GM19023 (cell line): ENCODE measurements at regions not wholly inside any gene's neighbourhood (a gene's known extent, or its start where the extent isn't known, plus 50 kb on each side); places are given as distances from the start of the nearest gene placed in this dataset.
"Not testable (repeated sequence)": the region's sequence is repeated elsewhere in the genome, so short reads cannot be mapped to it uniquely, and the experiment has no call there.

Source experiments
- ATAC-seq: cut with Tn5 transposase; IDR thresholded peaks from one replicate; pipeline ENCODE4 v1.9.1; 2021; ENCODE audit warnings: mild to moderate bottlenecking, moderate library complexity; ENCODE audit not compliant: unreplicated experiment

- no peak for ATAC-seq
These were observed 300.6 kb downstream of the PPP4R3C start for GRCh38 chrX:27162496-27162895.

GRCh38 chrX:27156921-27157320 is 306.2 kb downstream of the PPP4R3C start:
- not testable (repeated sequence) for ATAC-seq

- no peak for ATAC-seq
These were observed 326.8 kb downstream of the PPP4R3C start for GRCh38 chrX:27136325-27136724.

GRCh38 chrX:27132862-27133261 is 330.3 kb downstream of the PPP4R3C start:
- no peak for ATAC-seq

- not testable (repeated sequence) for ATAC-seq
These were observed 376.0 kb downstream of the PPP4R3C start for GRCh38 chrX:27087176-27087575.

GRCh38 chrX:27086237-27086636 is 376.9 kb downstream of the PPP4R3C start:
- no peak for ATAC-seq

- ATAC-seq = no peak
These were observed 377.8 kb downstream of the PPP4R3C start for GRCh38 chrX:27085346-27085745.

GRCh38 chrX:27078371-27078770 is 384.8 kb downstream of the PPP4R3C start:
- ATAC-seq = no peak

GRCh38 chrX:27057883-27058282 is 405.3 kb downstream of the PPP4R3C start:
- ATAC-seq = no peak

- no peak for ATAC-seq
These were observed 423.8 kb downstream of the PPP4R3C start for GRCh38 chrX:27039332-27039731.

GRCh38 chrX:27008486-27008885 is 454.7 kb downstream of the PPP4R3C start:
- ATAC-seq = no peak

- no peak for ATAC-seq
These were observed 463.5 kb downstream of the PPP4R3C start for GRCh38 chrX:26999634-27000033.

GRCh38 chrX:26958261-26958660 is 504.9 kb downstream of the PPP4R3C start:
- no peak for ATAC-seq

- no peak for ATAC-seq
These were observed 509.1 kb downstream of the PPP4R3C start for GRCh38 chrX:26954029-26954428.

- no peak for ATAC-seq
These were observed 510.9 kb downstream of the PPP4R3C start for GRCh38 chrX:26952213-26952612.

GRCh38 chrX:26927419-26927818 is 535.7 kb downstream of the PPP4R3C start:
- no peak for ATAC-seq

- no peak for ATAC-seq
These were observed 538.1 kb downstream of the PPP4R3C start for GRCh38 chrX:26925088-26925487.

GRCh38 chrX:26922278-26922677 is 540.9 kb downstream of the PPP4R3C start:
- no peak for ATAC-seq

- ATAC-seq = no peak
These were observed 544.5 kb downstream of the PPP4R3C start for GRCh38 chrX:26918631-26919030.

GRCh38 chrX:26916991-26917390 is 546.1 kb downstream of the PPP4R3C start:
- ATAC-seq = no peak

GRCh38 chrX:26915064-26915463 is 548.1 kb downstream of the PPP4R3C start:
- ATAC-seq = no peak

GRCh38 chrX:26914232-26914631 is 548.9 kb downstream of the PPP4R3C start:
- ATAC-seq = no peak

- not testable (repeated sequence) for ATAC-seq
These were observed 551.4 kb downstream of the PPP4R3C start for GRCh38 chrX:26911785-26912184.

GRCh38 chrX:26909728-26910127 is 553.4 kb downstream of the PPP4R3C start:
- ATAC-seq = no peak
